Neural progenitor cell (in vitro differentiated cells): ENCODE measurements at regions not wholly inside any gene's neighbourhood (a gene's known extent, or its start where the extent isn't known, plus 50 kb on each side); places are given as distances from the start of the nearest gene placed in this dataset.

Experiments
- DNase-seq: peaks from one replicate; pipeline ENCODE4 v3.0.0-alpha.2; 2016; ENCODE audit warnings: low spot score
- H2AFZ ChIP-seq: fragments of 200-600 bp; sonication (generic); replicated peaks from 2 replicates; pipeline ENCODE4 v1.6.1; 2016; ENCODE audit warnings: antibody characterized with exemption
- H3F3A ChIP-seq: fragments of 200-600 bp; sonication (generic); 2 replicates; pipeline ENCODE4 v1.6.1; 2016; ENCODE audit warnings: antibody characterized with exemption, low read depth
- H3K27ac ChIP-seq: fragments of 200-600 bp; sonication (generic); 2 replicates; pipeline ENCODE4 v1.5.1; 2016; ENCODE audit warnings: mild to moderate bottlenecking
- H3K27me3 ChIP-seq: fragments of 200-600 bp; sonication (generic); 2 replicates; pipeline ENCODE4 v1.6.1; 2016; ENCODE audit warnings: mild to moderate bottlenecking, moderate library complexity
- H3K36me3 ChIP-seq: fragments of 200-600 bp; sonication (generic); 2 replicates; pipeline ENCODE4 v1.5.1; 2016
- H3K4me1 ChIP-seq: fragments of 200-600 bp; sonication (generic); 2 replicates; pipeline ENCODE4 v1.6.1; 2016; ENCODE audit warnings: mixed run types
- H3K4me2 ChIP-seq: fragments of 200-600 bp; sonication (generic); 2 replicates; pipeline ENCODE4 v1.6.1; 2016
- H3K4me3 ChIP-seq: fragments of 200-600 bp; sonication (generic); 2 replicates; pipeline ENCODE4 v1.5.1; 2016
- H3K79me2 ChIP-seq: fragments of 200-600 bp; sonication (generic); 2 replicates; pipeline ENCODE4 v1.6.1; 2016; ENCODE audit warnings: low read depth
- H3K9ac ChIP-seq: fragments of 200-600 bp; sonication (generic); 2 replicates; pipeline ENCODE4 v1.6.1; 2016
- H3K9me3 ChIP-seq: fragments of 200-600 bp; sonication (generic); 2 replicates; pipeline ENCODE4 v1.5.1; 2016; ENCODE audit warnings: low read depth
- H4K20me1 ChIP-seq: fragments of 200-600 bp; sonication (generic); 2 replicates; pipeline ENCODE4 v1.6.1; 2016; ENCODE audit warnings: low read depth
- H3K27ac Mint-ChIP-seq: 3 replicates; pipeline ENCODE4 v1.8.0; 2021; ENCODE audit warnings: mixed read lengths
- H3K27me3 Mint-ChIP-seq: 2 replicates; pipeline ENCODE4 v1.8.0; 2022; ENCODE audit warnings: low read depth, mild to moderate bottlenecking, inconsistent platforms, moderate library complexity, mixed read lengths; ENCODE audit not compliant: insufficient read depth
- H3K36me3 Mint-ChIP-seq: 3 replicates; pipeline ENCODE4 v1.8.0; 2021; ENCODE audit warnings: mixed read lengths
- H3K4me1 Mint-ChIP-seq: 3 replicates; pipeline ENCODE4 v1.8.0; 2021; ENCODE audit warnings: mixed read lengths
- H3K4me3 Mint-ChIP-seq: 3 replicates; pipeline ENCODE4 v1.8.0; 2021; ENCODE audit warnings: mild to moderate bottlenecking, moderate library complexity, mixed read lengths
- H3K9me3 Mint-ChIP-seq: 3 replicates; pipeline ENCODE4 v1.8.0; 2020; ENCODE audit warnings: mixed read lengths
- EZH2 ChIP-seq: fragments of 200-600 bp; sonication (generic); IDR thresholded peaks from 2 replicates; pipeline ENCODE4 v1.6.1; 2017; ENCODE audit warnings: antibody characterized with exemption, mild to moderate bottlenecking, moderate library complexity
- EZH2phosphoT487 ChIP-seq: fragments of 200-600 bp; sonication (generic); IDR thresholded peaks from 2 replicates; pipeline ENCODE4 v1.6.1; 2017; ENCODE audit warnings: antibody characterized with exemption
- TF ChIP-seq, protein P1 (sequence below): fragments of 200-600 bp; sonication (generic); IDR thresholded peaks from 2 replicates; pipeline ENCODE4 v1.5.1; 2017; ENCODE audit warnings: antibody characterized with exemption, mild to moderate bottlenecking

DNA sequence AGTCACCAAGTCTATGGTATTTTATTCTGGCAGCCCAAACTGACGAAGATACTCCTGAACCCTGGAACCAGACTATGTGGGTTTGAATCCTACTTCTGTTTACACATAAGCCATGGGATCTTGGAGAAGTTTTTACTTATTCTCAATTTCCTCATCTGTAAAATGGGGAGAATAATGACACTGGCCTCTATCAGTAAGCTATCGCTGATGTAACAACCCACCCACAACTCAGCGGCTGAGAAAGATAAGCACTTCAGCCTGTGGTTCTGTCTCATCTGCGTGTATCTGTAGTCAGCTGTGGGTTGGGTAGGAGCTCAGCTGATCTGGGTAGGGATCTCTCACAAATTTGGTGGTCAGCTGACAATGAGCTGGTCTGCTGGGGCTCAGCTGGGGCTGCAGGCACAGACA, 68.0 kb upstream of the ALX4 start:
- peaks cover 11% of the 10 kb centered on the region for H3K4me1 ChIP-seq
- H3K4me2 ChIP-seq, result no peak overlapping the region
- H3K27me3 ChIP-seq, result no peaks in the 10 kb centered on the region
- H3K36me3 ChIP-seq, result no peaks in the 10 kb centered on the region
- no peak overlapping the region for H3K4me3 Mint-ChIP-seq
- H3K79me2 ChIP-seq, result no peaks in the 10 kb centered on the region
- H3K9me3 ChIP-seq, result no peaks in the 10 kb centered on the region
- no peaks in the 10 kb centered on the region for H3F3A ChIP-seq
- H4K20me1 ChIP-seq, result no peaks in the 10 kb centered on the region
- H3K27me3 Mint-ChIP-seq, result peaks cover 16% of the 10 kb centered on the region
- H3K9me3 Mint-ChIP-seq, result peaks cover 5% of the 10 kb centered on the region
- no peak overlapping the region for H3K27ac Mint-ChIP-seq
- DNase-seq, result no peak
- no peak overlapping the region for H3K27ac ChIP-seq
- no peak overlapping the region for H3K9ac ChIP-seq
- TF ChIP-seq EZH2phosphoT487 (no peak), EZH2 (no peak)
- TF ChIP-seq, protein P1, sequence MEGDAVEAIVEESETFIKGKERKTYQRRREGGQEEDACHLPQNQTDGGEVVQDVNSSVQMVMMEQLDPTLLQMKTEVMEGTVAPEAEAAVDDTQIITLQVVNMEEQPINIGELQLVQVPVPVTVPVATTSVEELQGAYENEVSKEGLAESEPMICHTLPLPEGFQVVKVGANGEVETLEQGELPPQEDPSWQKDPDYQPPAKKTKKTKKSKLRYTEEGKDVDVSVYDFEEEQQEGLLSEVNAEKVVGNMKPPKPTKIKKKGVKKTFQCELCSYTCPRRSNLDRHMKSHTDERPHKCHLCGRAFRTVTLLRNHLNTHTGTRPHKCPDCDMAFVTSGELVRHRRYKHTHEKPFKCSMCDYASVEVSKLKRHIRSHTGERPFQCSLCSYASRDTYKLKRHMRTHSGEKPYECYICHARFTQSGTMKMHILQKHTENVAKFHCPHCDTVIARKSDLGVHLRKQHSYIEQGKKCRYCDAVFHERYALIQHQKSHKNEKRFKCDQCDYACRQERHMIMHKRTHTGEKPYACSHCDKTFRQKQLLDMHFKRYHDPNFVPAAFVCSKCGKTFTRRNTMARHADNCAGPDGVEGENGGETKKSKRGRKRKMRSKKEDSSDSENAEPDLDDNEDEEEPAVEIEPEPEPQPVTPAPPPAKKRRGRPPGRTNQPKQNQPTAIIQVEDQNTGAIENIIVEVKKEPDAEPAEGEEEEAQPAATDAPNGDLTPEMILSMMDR, result no peak
- no peak overlapping the region for H3K4me3 ChIP-seq
- H3K4me1 Mint-ChIP-seq, result peaks cover 20% of the 10 kb centered on the region
- H3K36me3 Mint-ChIP-seq, result no peaks in the 10 kb centered on the region
- H2AFZ ChIP-seq, result no peak overlapping the region

DNA sequence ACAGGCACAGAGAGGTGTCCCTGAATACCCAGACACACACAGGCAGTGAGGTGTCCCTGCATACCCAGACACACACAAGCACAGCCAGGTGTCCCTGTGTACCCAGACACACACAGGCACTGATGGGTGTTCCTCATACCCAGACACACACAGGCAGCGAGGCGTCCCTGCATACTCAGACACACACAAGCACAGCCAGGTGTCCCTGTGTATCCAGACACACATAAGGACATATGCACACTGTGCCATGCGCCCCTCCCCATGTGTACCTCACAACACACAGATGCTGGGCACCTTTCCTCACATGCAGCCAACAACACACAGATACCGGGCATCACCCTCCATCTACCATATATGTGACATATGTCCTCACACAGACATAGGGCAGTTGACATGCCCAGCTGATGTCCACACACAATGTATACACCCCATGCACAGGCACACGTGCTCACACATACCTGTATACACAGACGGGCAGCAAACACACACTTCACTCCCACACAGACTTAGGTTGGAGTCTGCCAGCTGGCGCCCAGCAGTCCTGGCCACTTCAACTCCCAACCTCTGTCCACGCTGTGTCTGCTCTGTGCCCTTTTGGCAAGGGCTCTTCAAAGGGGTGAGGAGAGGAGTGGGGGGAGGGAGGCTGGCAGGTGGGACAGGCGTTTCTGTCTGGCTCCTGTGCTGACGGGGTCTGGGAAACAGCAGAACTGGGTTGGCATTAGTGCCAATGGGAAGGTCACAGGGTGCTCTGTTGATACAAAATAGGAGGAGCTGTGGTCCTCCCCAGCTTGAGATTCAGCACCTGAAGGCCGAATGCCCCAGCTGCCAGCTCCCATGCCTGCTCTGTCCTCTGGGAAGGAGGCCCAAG, 69.4 kb upstream of the ALX4 start:
- no peak overlapping the region for H3K4me2 ChIP-seq
- H3K9me3 Mint-ChIP-seq, result peaks cover 5% of the 10 kb centered on the region
- H3K9ac ChIP-seq, result no peak overlapping the region
- H2AFZ ChIP-seq, result no peak overlapping the region
- H3K4me3 Mint-ChIP-seq, result no peak overlapping the region
- no peaks in the 10 kb centered on the region for H3K79me2 ChIP-seq
- H3K36me3 ChIP-seq, result no peaks in the 10 kb centered on the region
- H3F3A ChIP-seq, result no peaks in the 10 kb centered on the region
- no peak overlapping the region for H3K4me3 ChIP-seq
- H3K27ac Mint-ChIP-seq, result no peak overlapping the region
- H3K4me1 Mint-ChIP-seq, result peaks cover 22% of the 10 kb centered on the region
- no peaks in the 10 kb centered on the region for H3K36me3 Mint-ChIP-seq
- TF ChIP-seq EZH2phosphoT487, result no peak
- no peak for TF ChIP-seq EZH2
- TF ChIP-seq, protein P1, result no peak
- no peaks in the 10 kb centered on the region for H4K20me1 ChIP-seq
- peaks cover 15% of the 10 kb centered on the region for H3K27me3 Mint-ChIP-seq
- no peaks in the 10 kb centered on the region for H3K27me3 ChIP-seq
- no peak overlapping the region for H3K27ac ChIP-seq
- no peaks in the 10 kb centered on the region for H3K9me3 ChIP-seq
- peaks cover 11% of the 10 kb centered on the region for H3K4me1 ChIP-seq
- no peak for DNase-seq

DNA sequence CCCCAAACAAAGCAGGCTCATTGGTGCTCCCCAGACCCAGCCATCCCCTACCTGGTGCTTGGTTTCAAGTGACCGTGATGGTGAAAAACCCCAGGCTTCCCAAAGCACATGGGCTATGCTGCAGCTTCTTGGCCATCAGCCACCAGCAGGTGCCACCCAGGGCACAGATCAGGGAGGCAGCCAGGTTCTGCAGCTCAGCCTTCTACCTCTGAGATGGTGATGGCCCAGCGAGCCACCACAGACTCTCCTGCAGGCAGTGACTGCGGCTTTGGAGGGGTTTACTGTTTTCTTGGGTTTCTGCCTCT, 70.0 kb upstream of the ALX4 start:
- Histone ChIP-seq H3K79me2 (no peaks in the 10 kb centered on the region), H3F3A (no peaks in the 10 kb centered on the region), H3K27me3 (no peaks in the 10 kb centered on the region), H2AFZ (no peak overlapping the region), H3K4me1 (peaks cover 11% of the 10 kb centered on the region), H3K27ac (no peak overlapping the region), H3K4me3 (no peak overlapping the region), H3K9me3 (no peaks in the 10 kb centered on the region), H3K9ac (no peak overlapping the region), H3K36me3 (no peaks in the 10 kb centered on the region), H4K20me1 (no peaks in the 10 kb centered on the region), H3K4me2 (no peak overlapping the region)
- no peak for TF ChIP-seq EZH2
- TF ChIP-seq EZH2phosphoT487, result no peak
- TF ChIP-seq, protein P1, result no peak
- peak overlapping the region; percentile 85 for H3K27ac Mint-ChIP-seq
- H3K4me1 Mint-ChIP-seq, result peaks cover 22% of the 10 kb centered on the region
- H3K4me3 Mint-ChIP-seq, result no peak overlapping the region
- peaks cover 5% of the 10 kb centered on the region for H3K9me3 Mint-ChIP-seq
- no peak for DNase-seq
- H3K36me3 Mint-ChIP-seq, result no peaks in the 10 kb centered on the region
- H3K27me3 Mint-ChIP-seq, result peaks cover 10% of the 10 kb centered on the region
